OCI-LY7 (cell line): ENCODE measurements at regions not wholly inside any gene's neighbourhood (a gene's known extent, or its start where the extent isn't known, plus 50 kb on each side); places are given as distances from the start of the nearest gene placed in this dataset.

ENCODE experiments used
- BruUV-seq: library from RNA; stranded (reverse); fragments of 400-500 nt; replicated peaks from 2 replicates; lab custom pipeline; 2021; lab: Mats Ljungman, UMichigan
- CTCF ChIA-PET: fragments of 300-600 bp; sonication (Branson Sonifier 250); formaldehyde crosslinking; loops from one replicate; lab custom pipeline; 2022; ENCODE audit warnings: antibody characterized with exemption; ENCODE audit not compliant: unreplicated experiment; lab: Charles Lee
- POLR2A ChIA-PET: fragments of 300-600 bp; sonication (Branson Sonifier 250); formaldehyde crosslinking; loops from one replicate; lab custom pipeline; 2022; ENCODE audit warnings: antibody characterized with exemption; lab: Charles Lee
- DNase-seq: peaks from one replicate; pipeline ENCODE4 v3.0.0-alpha.2; 2015; ENCODE audit warnings: low spot score
- H2AFZ ChIP-seq: fragments of 200-600 bp; sonication (generic), shearing (Covaris generic); 2 replicates; pipeline ENCODE4 v1.6.1; 2014; ENCODE audit warnings: mild to moderate bottlenecking, antibody characterized with exemption, low read length, moderate library complexity
- H3K27ac ChIP-seq: fragments of 200-600 bp; sonication (generic); 2 replicates; pipeline ENCODE4 v1.5.1; 2014; ENCODE audit warnings: mixed run types, low read depth, mild to moderate bottlenecking, moderate library complexity, low read length, inconsistent platforms; ENCODE audit not compliant: poor library complexity, severe bottlenecking
- H3K36me3 ChIP-seq: fragments of 200-600 bp; sonication (generic); 2 replicates; pipeline ENCODE4 v1.6.1; 2014; ENCODE audit warnings: mild to moderate bottlenecking, antibody characterized with exemption, low read length, moderate library complexity, mixed read lengths; ENCODE audit not compliant: insufficient read depth
- H3K4me1 ChIP-seq: fragments of 200-600 bp; sonication (generic); 2 replicates; pipeline ENCODE4 v1.5.1; 2014; ENCODE audit warnings: mild to moderate bottlenecking, low read length; ENCODE audit not compliant: insufficient read depth, poor library complexity, severe bottlenecking
- H3K4me2 ChIP-seq: fragments of 200-600 bp; sonication (generic); 2 replicates; pipeline ENCODE4 v1.6.1; 2014; ENCODE audit warnings: mild to moderate bottlenecking, low read length
- H3K4me3 ChIP-seq: fragments of 200-600 bp; sonication (generic); 2 replicates; pipeline ENCODE4 v1.5.1; 2014; ENCODE audit warnings: mild to moderate bottlenecking, low read depth, low read length; ENCODE audit not compliant: poor library complexity, severe bottlenecking
- H3K79me2 ChIP-seq: fragments of 200-600 bp; sonication (generic); 2 replicates; pipeline ENCODE4 v1.6.1; 2016; ENCODE audit warnings: low read depth, mild to moderate bottlenecking, low read length, moderate library complexity, mixed read lengths; ENCODE audit not compliant: insufficient read depth
- H3K9me2 ChIP-seq: fragments of 200-600 bp; sonication (generic); 2 replicates; pipeline ENCODE4 v1.6.1; 2016; ENCODE audit warnings: mild to moderate bottlenecking, low read length, mixed read lengths; ENCODE audit not compliant: insufficient read depth
- H3K9me3 ChIP-seq: fragments of 200-600 bp; sonication (generic); 2 replicates; pipeline ENCODE4 v1.6.1; 2014; ENCODE audit warnings: mild to moderate bottlenecking, mixed run types, low read length, mixed read lengths
- H4K20me1 ChIP-seq: fragments of 200-600 bp; sonication (generic); 2 replicates; pipeline ENCODE4 v1.6.1; 2014; ENCODE audit warnings: mild to moderate bottlenecking, antibody characterized with exemption, low read length, moderate library complexity, mixed read lengths; ENCODE audit not compliant: insufficient read depth
- EZH2phosphoT487 ChIP-seq: fragments of 200-600 bp; sonication (generic); IDR thresholded peaks from 2 replicates; pipeline ENCODE4 v1.6.1; 2018; ENCODE audit warnings: low read depth, borderline replicate concordance, mild to moderate bottlenecking, mixed run types, antibody characterized with exemption, low read length, moderate library complexity, mixed read lengths
- intact Hi-C: fragments of 100-400 bp; cut with micrococcal nuclease; formaldehyde crosslinking; loops from one replicate; pipeline ENCODE4 v1.10.0; 2022; ENCODE audit not compliant: unreplicated experiment
- TF ChIP-seq, protein P1 (sequence below): fragments of 200-600 bp; sonication (generic); conservative IDR thresholded peaks from 2 replicates; pipeline ENCODE4 v1.5.1; 2014; ENCODE audit warnings: mild to moderate bottlenecking, antibody characterized with exemption, low read length, moderate library complexity, mixed read lengths

DNA sequence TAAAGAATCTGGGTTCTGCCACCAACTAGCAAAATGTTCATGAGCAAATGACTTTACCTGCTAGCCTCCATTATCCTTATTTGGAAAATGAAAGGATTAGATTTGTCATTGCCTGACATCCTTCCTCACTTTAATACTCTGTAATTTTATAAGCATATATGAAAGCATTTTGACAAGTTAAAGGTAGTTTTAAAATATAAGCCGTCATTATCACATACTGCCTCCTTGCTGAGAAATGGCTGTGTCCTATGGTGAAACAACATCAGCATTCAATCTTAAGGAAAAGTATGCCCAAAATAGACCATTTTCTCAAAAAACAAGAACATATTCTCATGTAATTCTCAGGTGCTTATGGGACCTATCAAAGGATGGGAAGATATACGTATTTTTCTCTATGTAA, 461.2 kb downstream of the SUCLG1 start:
- Histone ChIP-seq H3K4me2 (no peak overlapping the region), H3K4me3 (no peak overlapping the region), H3K27ac (no peak overlapping the region), H3K36me3 (no peaks in the 10 kb centered on the region), H2AFZ (no peak overlapping the region), H3K9me3 (no peaks in the 10 kb centered on the region), H3K4me1 (no peaks in the 10 kb centered on the region), H3K9me2 (no peaks in the 10 kb centered on the region), H4K20me1 (no peaks in the 10 kb centered on the region), H3K79me2 (no peaks in the 10 kb centered on the region)
- no TSS peak for BruUV-seq
- POLR2A ChIA-PET, result interaction anchor here (0.6 kb wide), 1 partner anchor 937 kb away, joined by 3 read pairs; no protein-coding TSS in a partner anchor
- intact Hi-C loops, result no loop called here
- CTCF ChIA-PET, result no interaction called here
- no peak for TF ChIP-seq EZH2phosphoT487
- TF ChIP-seq, protein P1, sequence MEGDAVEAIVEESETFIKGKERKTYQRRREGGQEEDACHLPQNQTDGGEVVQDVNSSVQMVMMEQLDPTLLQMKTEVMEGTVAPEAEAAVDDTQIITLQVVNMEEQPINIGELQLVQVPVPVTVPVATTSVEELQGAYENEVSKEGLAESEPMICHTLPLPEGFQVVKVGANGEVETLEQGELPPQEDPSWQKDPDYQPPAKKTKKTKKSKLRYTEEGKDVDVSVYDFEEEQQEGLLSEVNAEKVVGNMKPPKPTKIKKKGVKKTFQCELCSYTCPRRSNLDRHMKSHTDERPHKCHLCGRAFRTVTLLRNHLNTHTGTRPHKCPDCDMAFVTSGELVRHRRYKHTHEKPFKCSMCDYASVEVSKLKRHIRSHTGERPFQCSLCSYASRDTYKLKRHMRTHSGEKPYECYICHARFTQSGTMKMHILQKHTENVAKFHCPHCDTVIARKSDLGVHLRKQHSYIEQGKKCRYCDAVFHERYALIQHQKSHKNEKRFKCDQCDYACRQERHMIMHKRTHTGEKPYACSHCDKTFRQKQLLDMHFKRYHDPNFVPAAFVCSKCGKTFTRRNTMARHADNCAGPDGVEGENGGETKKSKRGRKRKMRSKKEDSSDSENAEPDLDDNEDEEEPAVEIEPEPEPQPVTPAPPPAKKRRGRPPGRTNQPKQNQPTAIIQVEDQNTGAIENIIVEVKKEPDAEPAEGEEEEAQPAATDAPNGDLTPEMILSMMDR, result no peak
- DNase-seq, result no peak

DNA sequence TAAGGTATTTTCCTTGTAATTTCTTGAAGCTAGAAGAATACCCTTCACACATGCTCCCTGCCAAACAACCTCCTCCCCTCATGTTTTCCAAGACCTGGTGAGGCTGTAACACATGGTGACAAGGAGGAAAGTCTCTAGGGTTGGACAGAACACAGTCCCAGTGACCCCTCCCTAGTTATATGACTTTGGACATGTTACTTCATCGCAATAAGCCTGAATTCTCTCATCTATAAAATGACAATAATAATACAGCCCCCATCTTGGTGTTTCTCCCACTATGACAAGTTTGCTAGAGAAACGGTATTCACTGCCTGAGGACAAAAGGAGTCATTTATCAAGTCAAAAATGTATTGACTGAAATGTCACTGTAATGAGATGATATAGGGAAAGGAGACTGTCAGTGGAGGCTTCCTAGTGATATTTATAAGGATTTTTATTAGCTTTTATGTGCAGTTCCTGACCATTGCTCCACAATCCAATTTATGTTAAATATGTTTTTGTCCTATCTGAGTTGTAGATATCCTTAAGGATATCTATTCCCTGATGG, 464.4 kb downstream of the SUCLG1 start:
- Histone ChIP-seq H3K36me3 (no peaks in the 10 kb centered on the region), H3K9me3 (no peaks in the 10 kb centered on the region), H3K4me1 (no peaks in the 10 kb centered on the region), H3K9me2 (no peaks in the 10 kb centered on the region), H2AFZ (no peak overlapping the region), H4K20me1 (no peaks in the 10 kb centered on the region), H3K4me2 (no peak overlapping the region), H3K79me2 (no peaks in the 10 kb centered on the region), H3K27ac (no peak overlapping the region), H3K4me3 (no peak overlapping the region)
- no TSS peak for BruUV-seq
- intact Hi-C loops, result no loop called here
- CTCF ChIA-PET, result no interaction called here
- DNase-seq, result no peak
- POLR2A ChIA-PET, result no interaction called here
- TF ChIP-seq, protein P1, result no peak
- no peak for TF ChIP-seq EZH2phosphoT487

DNA sequence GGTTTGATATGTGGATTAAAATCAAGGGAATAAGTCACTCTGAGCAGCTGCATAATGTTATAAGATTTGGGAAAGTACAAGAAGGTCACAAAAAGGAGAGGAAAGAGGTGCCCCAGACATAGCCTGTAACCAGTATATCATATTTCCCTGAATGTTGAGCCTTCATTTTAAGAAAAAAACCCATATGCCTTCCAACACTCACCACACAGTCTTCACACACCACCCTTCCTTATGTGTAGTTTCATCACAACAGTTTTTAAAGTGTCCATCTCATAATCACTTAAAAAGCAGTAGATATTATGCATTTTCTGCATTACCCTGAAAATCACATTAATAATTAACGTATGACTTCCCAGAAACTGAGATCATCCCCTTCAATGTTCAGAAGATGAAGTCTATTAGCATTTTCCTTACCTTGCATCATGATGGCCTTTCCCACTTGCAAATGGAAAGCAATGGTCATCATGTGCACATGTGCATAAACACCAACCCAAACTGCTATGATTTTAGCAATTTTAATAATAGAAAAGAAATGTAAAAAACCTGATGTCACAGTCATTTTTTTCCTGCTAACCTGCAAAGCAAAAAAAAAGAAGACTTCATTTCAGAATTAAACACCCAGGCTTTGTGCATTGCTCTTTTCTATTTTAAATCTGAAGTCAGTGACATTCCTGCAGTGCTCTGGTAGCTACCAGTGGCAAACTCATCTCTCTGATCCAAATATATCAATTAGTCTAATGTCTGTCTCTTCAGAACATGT, 465.0 kb downstream of the SUCLG1 start:
- no peak for TF ChIP-seq EZH2phosphoT487
- TF ChIP-seq, protein P1, result no peak
- Histone ChIP-seq H3K4me2 (no peak overlapping the region), H3K4me1 (no peaks in the 10 kb centered on the region), H3K27ac (no peak overlapping the region), H4K20me1 (no peaks in the 10 kb centered on the region), H3K9me2 (no peaks in the 10 kb centered on the region), H3K9me3 (no peaks in the 10 kb centered on the region), H2AFZ (no peak overlapping the region), H3K36me3 (no peaks in the 10 kb centered on the region), H3K4me3 (no peak overlapping the region), H3K79me2 (no peaks in the 10 kb centered on the region)
- ChIA-PET CTCF (no interaction called here), POLR2A (no interaction called here)
- BruUV-seq, result no TSS peak
- DNase-seq, result no peak
- intact Hi-C loops, result no loop called here
